ENCODE measurements at regions not wholly inside any gene's neighbourhood (a gene's known extent, or its start where the extent isn't known, plus 50 kb on each side); places are given as distances from the start of the nearest gene placed in this dataset.

- DNase-seq, result no peak
Observed at GRCh38 chr18:78006006-78006773, 756.5 kb downstream of the GALR1 start.

- no peak for DNase-seq
Observed at GRCh38 chr18:78006774-78007260, 757.2 kb downstream of the GALR1 start.

DNA sequence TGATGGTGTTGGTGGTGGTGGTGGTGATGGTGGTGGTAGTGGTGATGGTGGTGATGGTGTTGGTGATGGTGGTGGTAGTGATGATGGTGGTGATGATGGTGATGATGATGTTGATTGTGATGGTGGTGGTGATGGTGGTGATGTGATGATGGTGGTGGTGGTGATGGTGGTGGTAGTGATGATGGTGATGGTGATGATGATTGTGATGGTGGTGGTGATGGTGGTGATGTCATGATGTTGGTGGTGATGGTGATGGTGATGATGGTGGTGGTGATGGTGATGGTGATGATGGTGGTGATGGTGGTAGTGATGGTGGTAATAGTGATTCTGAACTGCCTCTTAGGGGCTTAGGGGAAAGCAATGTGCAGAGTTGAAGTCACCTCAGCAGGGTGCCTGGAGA lies 760.7 kb downstream of the GALR1 start:
- DNase-seq, result no peak

DNA sequence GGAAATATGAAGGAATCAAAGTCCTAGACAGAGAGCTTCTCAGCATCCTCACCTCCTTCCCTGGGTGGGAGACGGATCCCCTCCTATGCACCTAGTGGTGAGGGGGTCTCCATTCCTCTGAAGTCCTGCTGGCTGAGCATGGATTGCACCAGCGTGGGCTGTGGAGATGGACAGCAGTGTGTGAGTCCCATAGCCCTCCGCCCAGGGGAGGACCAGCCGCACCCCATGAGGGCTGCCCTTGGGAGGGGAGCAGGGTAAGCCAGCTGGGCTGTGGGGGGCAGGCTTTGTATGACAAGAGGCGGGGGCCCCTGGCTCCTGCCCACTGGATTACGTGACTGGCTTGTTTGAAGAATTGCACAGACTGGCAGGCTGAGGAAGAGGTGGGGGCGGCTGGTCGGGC lies 768.2 kb downstream of the GALR1 start:
- no peak for DNase-seq

DNA sequence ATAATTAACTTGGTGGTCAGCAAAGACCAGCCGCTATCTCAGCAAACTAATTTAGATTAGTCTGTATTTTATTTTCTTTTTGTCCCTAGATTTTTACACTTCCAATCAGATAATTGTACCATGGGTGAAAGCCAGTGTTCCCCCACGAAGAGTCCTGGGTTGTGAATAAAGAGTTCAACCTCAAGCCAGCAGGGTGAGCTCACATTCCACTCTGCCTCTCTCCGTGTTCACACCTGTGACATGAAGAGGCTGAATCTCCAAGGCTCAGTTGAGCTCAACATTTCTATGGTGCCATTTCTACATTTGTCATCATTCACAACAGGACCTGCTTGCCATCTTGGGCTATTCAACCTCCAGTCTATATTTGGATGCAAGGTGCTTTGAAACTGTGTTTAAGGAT lies 771.5 kb downstream of the GALR1 start:
- DNase-seq, result no peak

GRCh38 chr18:78031589-78031988 lies 781.9 kb downstream of the GALR1 start:
- DNase-seq, result no peak

DNA sequence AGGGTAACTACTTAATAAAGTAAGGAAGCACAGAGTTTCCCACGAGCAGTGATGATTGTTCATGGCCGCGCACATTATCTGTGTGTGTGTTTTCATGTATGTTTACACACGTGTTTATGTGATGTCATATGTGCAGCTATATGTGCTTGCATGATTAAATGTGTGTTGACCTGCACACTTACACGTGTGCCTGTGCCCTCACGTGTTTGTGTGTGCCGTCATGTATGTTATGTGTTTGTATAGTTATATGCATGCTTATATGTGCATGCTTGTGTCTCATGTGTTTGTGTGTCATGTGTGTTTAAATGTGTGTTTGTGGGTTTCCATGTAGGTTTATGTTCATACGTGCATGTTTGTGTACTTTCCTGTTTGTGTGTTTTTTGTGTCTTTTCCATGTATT lies 782.3 kb downstream of the GALR1 start:
- DNase-seq, result no peak

DNA sequence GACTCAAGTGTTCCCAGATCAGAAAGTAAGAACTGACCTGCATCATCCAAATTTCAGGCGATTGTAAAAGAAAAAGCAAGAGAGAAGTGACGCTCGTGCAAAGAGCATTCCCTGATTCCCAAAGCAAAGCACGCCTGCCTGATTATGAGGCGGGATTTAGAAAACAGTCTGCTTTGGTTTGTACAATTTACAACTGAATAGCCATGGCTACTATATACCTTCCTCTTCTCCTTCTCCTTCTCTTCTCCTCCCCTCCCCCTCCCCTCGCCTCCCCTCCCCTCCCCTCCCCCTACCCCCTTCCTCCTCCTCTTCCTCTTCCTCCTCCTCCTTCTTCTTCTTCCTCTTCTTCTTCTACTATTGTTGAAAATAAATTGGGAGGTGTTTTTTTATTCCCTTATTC lies 782.9 kb downstream of the GALR1 start:
- no peak for DNase-seq

- DNase-seq, result no peak
Observed at GRCh38 chr18:78034755-78035154, 785.1 kb downstream of the GALR1 start.

DNA sequence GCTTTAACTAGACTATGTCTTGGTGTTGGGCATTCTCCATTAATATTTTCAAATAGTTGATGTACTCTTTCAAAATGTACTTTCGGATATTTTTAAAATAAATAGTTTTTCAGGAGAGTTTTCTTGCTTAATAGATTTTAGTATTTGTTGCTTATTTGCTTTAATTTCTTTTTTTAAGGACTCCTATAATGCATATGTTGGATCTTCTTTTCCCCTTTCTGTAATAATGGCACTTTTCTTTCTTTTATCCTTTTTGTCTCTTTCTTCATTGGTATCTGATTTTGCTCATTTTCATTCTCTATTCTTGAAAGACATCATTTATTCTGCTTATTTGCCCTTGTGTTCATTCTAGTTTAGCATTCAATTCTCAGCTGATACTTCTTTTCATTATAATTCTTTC lies 791.6 kb downstream of the GALR1 start:
- DNase-seq, result no peak

DNA sequence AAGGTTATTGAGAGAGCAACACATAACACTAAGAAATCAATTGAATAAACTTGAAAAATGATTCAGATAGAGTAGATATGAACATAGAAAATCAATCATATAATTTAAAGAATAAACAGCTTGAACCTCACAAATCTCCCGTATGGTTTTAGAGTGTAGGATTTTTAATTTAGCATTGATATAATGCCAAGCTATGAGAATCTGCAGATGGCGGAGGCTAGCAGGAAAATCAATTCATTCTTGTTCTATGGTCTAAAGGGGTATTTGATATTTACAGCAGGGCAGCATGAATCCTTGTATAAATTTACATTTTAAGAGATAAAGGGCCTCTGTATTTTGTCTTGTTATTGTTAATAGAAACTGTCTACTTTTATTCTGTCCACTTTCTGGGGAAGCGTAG lies 797.0 kb downstream of the GALR1 start:
- DNase-seq, result no peak

DNA sequence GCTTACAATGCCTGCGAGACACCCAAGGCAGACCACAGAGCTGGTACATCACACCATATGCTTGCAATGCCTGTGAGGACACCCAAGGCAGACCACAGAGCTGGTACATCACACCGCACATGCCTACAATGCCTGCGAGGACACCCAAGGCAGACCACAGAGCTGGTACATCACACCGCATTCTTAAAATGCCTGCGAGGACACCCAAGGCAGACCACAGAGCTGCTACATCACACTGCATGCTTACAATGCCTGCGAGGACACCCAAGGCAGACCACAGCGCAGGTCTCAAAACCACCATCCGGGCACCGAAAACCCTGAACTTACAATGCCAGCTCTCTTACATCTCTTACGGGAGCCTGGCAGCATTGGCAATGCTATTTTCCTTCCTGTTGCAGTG lies 799.6 kb downstream of the GALR1 start:
- no peak for DNase-seq

DNA sequence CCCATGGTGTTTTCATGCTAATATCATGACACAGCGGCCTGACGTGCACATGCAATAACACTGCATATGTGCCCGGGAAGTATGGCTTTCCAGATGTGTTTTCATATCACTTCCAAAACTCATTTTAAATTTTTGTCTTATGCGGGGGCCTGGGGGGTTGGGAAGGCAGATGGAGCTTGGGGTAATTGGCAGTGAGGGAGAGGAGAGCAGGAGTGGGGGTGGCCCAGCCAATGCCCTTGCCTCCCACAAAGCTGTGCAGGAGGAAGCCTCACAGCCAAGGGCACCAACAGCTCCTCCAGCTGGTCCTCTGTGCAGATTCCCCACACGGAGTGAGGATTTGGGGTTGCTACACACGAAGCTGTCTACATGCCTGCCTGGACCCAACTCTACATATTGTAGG lies 805.2 kb downstream of the GALR1 start:
- DNase-seq, result no peak

GRCh38 chr18:78056011-78056410 lies 806.4 kb downstream of the GALR1 start:
- DNase-seq, result no peak

GRCh38 chr18:78069784-78070664 lies 820.4 kb downstream of the GALR1 start:
- no peak for DNase-seq

- no peak for DNase-seq
Observed at GRCh38 chr18:78071166-78071710, 821.6 kb downstream of the GALR1 start.

DNA sequence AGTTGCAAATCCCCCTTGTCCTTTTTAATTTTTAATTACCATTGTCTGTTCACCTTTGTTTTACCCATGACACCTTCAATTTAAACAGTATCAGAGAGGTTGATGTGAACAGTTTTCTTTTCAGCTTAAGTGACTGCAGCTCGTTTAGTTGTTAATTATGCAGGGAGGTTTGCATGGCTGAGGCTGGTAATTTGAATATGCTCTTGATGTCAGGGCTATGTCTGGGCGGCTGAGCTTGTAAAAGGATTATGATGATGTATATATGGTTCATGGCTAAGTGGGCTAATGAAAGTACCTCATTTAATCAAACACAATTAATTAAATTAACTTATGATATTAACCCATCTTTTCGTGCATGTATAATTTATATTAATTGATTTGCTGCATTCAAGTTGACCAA lies 822.1 kb downstream of the GALR1 start:
- DNase-seq, result no peak

- no peak for DNase-seq
Observed at GRCh38 chr18:78072375-78072774, 822.7 kb downstream of the GALR1 start.

- DNase-seq, result no peak
Observed at GRCh38 chr18:78073275-78073674, 823.6 kb downstream of the GALR1 start.

- no peak for DNase-seq
Observed at GRCh38 chr18:78074400-78075020, 824.9 kb downstream of the GALR1 start.

DNA sequence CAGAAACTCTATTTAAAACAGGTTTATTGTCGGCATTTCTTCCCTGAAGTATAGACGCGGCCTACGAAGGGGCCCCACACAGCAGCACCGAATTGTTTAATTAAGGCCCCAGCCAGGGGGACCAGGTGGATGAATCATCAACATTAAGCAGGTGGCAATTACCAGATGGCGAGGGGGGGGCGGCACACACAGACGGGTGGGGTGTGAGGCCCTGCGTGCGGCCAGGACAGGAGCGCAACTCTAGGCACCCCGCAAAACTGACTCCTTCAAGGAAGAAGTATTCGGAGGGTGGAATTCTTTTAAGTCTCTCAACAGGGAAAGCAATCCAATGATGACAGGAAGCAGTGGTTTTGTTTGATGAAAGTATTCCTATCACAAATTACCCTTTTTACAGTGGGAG lies 830.4 kb downstream of the GALR1 start:
- no peak for DNase-seq

GRCh38 chr18:78080761-78081160 lies 831.1 kb downstream of the GALR1 start:
- DNase-seq, result no peak

- no peak for DNase-seq
Observed at GRCh38 chr18:78082816-78083215, 833.2 kb downstream of the GALR1 start.

Measured in activated CD8-positive, alpha-beta memory T cell treated with anti-CD3 and anti-CD28 coated beads for 24 hours (primary cell).